ENCODE measurements at regions not wholly inside any gene's neighbourhood (a gene's known extent, or its start where the extent isn't known, plus 50 kb on each side); places are given as distances from the start of the nearest gene placed in this dataset.

- no peak for TF ChIP-seq POLR2AphosphoS5 (IDR thresholded peaks at IDR 0.05)
- TF ChIP-seq POLR2A (IDR thresholded peaks at IDR 0.05), result no peak
- TF ChIP-seq, protein P1, sequence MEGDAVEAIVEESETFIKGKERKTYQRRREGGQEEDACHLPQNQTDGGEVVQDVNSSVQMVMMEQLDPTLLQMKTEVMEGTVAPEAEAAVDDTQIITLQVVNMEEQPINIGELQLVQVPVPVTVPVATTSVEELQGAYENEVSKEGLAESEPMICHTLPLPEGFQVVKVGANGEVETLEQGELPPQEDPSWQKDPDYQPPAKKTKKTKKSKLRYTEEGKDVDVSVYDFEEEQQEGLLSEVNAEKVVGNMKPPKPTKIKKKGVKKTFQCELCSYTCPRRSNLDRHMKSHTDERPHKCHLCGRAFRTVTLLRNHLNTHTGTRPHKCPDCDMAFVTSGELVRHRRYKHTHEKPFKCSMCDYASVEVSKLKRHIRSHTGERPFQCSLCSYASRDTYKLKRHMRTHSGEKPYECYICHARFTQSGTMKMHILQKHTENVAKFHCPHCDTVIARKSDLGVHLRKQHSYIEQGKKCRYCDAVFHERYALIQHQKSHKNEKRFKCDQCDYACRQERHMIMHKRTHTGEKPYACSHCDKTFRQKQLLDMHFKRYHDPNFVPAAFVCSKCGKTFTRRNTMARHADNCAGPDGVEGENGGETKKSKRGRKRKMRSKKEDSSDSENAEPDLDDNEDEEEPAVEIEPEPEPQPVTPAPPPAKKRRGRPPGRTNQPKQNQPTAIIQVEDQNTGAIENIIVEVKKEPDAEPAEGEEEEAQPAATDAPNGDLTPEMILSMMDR (IDR thresholded peaks at IDR 0.05), result no peak
Measured at GRCh38 chr5:27311544-27311943, 273.2 kb upstream of the CDH9 start.

DNA sequence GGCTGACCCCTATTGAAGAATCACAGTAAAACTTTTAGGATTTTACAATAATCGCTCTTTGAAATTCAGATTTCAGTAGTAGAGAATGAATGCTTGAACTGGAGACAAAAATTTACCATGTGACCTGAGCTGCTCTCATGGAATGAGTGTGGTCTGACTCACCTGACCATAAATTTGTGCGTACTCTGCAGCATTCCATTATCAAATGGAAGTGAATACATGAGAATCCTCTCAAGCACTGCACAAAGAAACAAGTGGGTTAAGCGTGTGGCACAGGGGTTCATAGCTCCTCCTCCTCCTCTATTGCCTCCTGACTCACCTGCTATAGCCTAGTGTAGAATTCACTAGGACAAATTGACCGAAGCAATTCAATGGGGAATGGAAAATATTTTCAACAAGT, 269.8 kb upstream of the CDH9 start:
- Histone ChIP-seq H3K36me3 (no peaks in the 10 kb centered on the region), H3K27ac (no peak overlapping the region), H3K27me3 (replicated peaks; ENCODE audit: insufficient read depth) (no peaks in the 10 kb centered on the region), H3K4me3 (no peak overlapping the region), H3K4me1 (replicated peaks) (no peaks in the 10 kb centered on the region), H3K9me3 (no peaks in the 10 kb centered on the region)
- WGBS, result 95% methylated on average over 4 of the region's 4 CpGs
- intact Hi-C loops (cut with DNase I), result no loop called here
- no peak for DNase-seq (ENCODE audit: low spot score)
- TF ChIP-seq POLR2AphosphoS5 (IDR thresholded peaks at IDR 0.05), result no peak
- no peak for TF ChIP-seq POLR2A (IDR thresholded peaks at IDR 0.05)
- TF ChIP-seq, protein P1 (IDR thresholded peaks at IDR 0.05), result no peak

More at GRCh38 chr5:27311544-27311943, 273.2 kb upstream of the CDH9 start:
- no peak for DNase-seq (ENCODE audit: low spot score)
- 7% methylated on average over 1 of the region's 1 CpG for WGBS
- Histone ChIP-seq H3K9me3 (no peaks in the 10 kb centered on the region), H3K36me3 (no peaks in the 10 kb centered on the region), H3K27me3 (replicated peaks; ENCODE audit: insufficient read depth) (no peaks in the 10 kb centered on the region), H3K4me3 (no peak overlapping the region), H3K27ac (no peak overlapping the region), H3K4me1 (replicated peaks) (no peaks in the 10 kb centered on the region)
- intact Hi-C loops (cut with DNase I), result no loop called here

DNA sequence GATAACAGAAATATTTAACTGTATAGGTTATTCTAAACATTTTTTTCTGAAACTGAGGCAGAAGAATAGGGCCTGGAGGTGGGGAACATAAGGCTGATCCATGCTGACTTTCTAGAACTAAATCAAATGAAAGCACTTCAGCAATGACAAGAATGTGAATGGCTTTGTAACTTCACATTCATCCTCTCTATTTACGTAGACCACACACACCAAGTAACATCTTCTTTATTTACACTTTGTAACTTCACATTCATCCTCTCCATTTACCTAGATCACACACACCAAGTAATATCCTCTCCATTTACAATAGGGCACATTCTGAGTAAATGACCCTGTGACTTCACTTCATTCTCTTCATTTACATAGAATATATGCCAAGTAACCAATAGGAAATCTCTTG, 251.8 kb upstream of the CDH9 start:
- H3K4me3 ChIP-seq, result no peak overlapping the region
- WGBS, result 95% methylated on average over 1 of the region's 1 CpG
- H3K27me3 ChIP-seq (replicated peaks; ENCODE audit: insufficient read depth), result no peaks in the 10 kb centered on the region
- no peaks in the 10 kb centered on the region for H3K4me1 ChIP-seq (replicated peaks)
- TF ChIP-seq POLR2AphosphoS5 (IDR thresholded peaks at IDR 0.05) (no peak), POLR2A (IDR thresholded peaks at IDR 0.05) (no peak)
- TF ChIP-seq, protein P1 (IDR thresholded peaks at IDR 0.05), result no peak
- no peak for DNase-seq (ENCODE audit: low spot score)
- H3K36me3 ChIP-seq, result no peaks in the 10 kb centered on the region
- intact Hi-C loops (cut with DNase I), result no loop called here
- H3K27ac ChIP-seq, result no peak overlapping the region
- H3K9me3 ChIP-seq, result no peaks in the 10 kb centered on the region

DNA sequence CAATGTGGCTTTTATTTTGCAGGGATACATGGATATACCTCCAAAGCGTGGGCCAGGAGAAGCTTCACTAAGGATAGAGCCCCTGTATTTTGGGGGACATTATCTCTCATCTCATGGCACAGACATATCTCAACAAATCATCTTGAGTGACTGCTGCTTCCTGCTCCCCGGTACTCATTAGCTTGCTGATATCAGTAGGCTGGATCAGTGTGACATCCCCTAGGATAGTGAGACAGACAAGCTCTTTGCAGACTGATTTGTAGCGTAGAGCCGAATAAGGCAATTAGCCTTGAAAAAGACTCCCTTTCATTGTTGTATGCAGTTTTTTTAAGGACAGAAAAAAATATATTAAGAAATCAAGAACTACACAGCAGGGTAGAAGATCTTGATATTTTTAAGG, 237.7 kb upstream of the CDH9 start:
- WGBS, result 80% methylated on average over 4 of the region's 4 CpGs
- no peak for DNase-seq (ENCODE audit: low spot score)
- Histone ChIP-seq H3K27me3 (replicated peaks; ENCODE audit: insufficient read depth) (no peaks in the 10 kb centered on the region), H3K36me3 (no peaks in the 10 kb centered on the region), H3K9me3 (no peaks in the 10 kb centered on the region), H3K27ac (no peak overlapping the region), H3K4me3 (no peak overlapping the region), H3K4me1 (replicated peaks) (no peaks in the 10 kb centered on the region)
- TF ChIP-seq, protein P1 (IDR thresholded peaks at IDR 0.05), result no peak
- TF ChIP-seq POLR2AphosphoS5 (IDR thresholded peaks at IDR 0.05), result no peak
- no peak for TF ChIP-seq POLR2A (IDR thresholded peaks at IDR 0.05)
- intact Hi-C loops (cut with DNase I), result no loop called here

DNA sequence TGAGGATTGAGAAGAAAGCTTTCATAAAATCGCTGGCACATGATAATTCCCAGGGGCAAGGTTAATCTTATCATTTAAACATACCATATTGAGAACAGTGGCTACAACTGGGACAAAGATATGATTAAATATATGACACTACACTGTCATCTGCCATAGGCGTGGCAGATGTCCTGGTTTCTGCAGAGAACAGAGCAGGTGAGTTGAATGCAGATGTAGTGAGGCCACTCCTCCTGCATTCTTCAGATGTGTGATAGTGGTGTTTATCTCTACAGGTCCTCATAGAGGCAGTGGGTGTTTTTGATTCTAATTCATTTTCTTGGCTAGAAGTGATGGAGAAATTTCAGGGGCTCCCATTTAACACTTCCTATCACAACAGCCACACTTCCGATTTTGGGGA, 237.0 kb upstream of the CDH9 start:
- Histone ChIP-seq H3K4me1 (replicated peaks) (no peaks in the 10 kb centered on the region), H3K9me3 (no peaks in the 10 kb centered on the region), H3K36me3 (no peaks in the 10 kb centered on the region), H3K4me3 (no peak overlapping the region), H3K27ac (no peak overlapping the region), H3K27me3 (replicated peaks; ENCODE audit: insufficient read depth) (no peaks in the 10 kb centered on the region)
- 89% methylated on average over 3 of the region's 3 CpGs for WGBS
- DNase-seq (ENCODE audit: low spot score), result no peak
- intact Hi-C loops (cut with DNase I), result no loop called here
- no peak for TF ChIP-seq POLR2A (IDR thresholded peaks at IDR 0.05)
- TF ChIP-seq POLR2AphosphoS5 (IDR thresholded peaks at IDR 0.05), result no peak
- TF ChIP-seq, protein P1 (IDR thresholded peaks at IDR 0.05), result no peak

Data from prostate gland (tissue), 2 donors.